ENCODE measurements at regions not wholly inside any gene's neighbourhood (a gene's known extent, or its start where the extent isn't known, plus 50 kb on each side); places are given as distances from the start of the nearest gene placed in this dataset.

- TF ChIP-seq POLR2AphosphoS5 (IDR thresholded peaks at IDR 0.05; ENCODE audit: low read depth, low read length) (no peak), FOXP2 (optimal IDR thresholded peaks at IDR 0.05; ENCODE audit: borderline replicate concordance, extremely low read depth, extremely low read length, insufficient read depth) (no peak), SIN3A (IDR thresholded peaks at IDR 0.05; ENCODE audit: borderline replicate concordance, insufficient read depth, low read length) (no peak), TAF1 (IDR thresholded peaks at IDR 0.05; ENCODE audit: borderline replicate concordance, insufficient read depth, low read length) (no peak)
- TF ChIP-seq, protein P1, sequence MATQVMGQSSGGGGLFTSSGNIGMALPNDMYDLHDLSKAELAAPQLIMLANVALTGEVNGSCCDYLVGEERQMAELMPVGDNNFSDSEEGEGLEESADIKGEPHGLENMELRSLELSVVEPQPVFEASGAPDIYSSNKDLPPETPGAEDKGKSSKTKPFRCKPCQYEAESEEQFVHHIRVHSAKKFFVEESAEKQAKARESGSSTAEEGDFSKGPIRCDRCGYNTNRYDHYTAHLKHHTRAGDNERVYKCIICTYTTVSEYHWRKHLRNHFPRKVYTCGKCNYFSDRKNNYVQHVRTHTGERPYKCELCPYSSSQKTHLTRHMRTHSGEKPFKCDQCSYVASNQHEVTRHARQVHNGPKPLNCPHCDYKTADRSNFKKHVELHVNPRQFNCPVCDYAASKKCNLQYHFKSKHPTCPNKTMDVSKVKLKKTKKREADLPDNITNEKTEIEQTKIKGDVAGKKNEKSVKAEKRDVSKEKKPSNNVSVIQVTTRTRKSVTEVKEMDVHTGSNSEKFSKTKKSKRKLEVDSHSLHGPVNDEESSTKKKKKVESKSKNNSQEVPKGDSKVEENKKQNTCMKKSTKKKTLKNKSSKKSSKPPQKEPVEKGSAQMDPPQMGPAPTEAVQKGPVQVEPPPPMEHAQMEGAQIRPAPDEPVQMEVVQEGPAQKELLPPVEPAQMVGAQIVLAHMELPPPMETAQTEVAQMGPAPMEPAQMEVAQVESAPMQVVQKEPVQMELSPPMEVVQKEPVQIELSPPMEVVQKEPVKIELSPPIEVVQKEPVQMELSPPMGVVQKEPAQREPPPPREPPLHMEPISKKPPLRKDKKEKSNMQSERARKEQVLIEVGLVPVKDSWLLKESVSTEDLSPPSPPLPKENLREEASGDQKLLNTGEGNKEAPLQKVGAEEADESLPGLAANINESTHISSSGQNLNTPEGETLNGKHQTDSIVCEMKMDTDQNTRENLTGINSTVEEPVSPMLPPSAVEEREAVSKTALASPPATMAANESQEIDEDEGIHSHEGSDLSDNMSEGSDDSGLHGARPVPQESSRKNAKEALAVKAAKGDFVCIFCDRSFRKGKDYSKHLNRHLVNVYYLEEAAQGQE (IDR thresholded peaks at IDR 0.05; ENCODE audit: insufficient read depth in 1 of 2, low read depth in 2 of 2, low read length in 2 of 2): no peak
Measured at GRCh38 chr12:45540661-45541341, 188.7 kb upstream of the ARID2 start.

DNA sequence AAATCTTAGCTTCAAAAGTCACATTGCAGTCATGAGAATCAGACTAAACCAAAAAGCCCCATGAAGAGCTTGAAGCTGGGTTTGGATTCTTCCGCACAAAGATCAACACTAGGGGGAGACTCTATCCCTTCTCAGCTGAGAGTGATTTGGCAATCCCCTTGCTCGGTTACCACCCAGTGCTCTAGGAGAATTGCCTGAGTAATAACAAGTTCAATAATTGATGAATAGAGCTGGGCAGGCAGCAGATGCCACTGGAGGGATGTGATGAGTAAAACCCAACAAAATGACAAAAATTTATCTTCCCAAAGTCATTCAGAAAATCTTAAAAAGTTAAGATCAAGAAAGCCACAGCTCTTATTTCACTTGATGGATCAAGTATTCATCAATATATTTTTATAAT is 185.6 kb upstream of the ARID2 start:
- no peak for TF ChIP-seq POLR2AphosphoS5 (IDR thresholded peaks at IDR 0.05; ENCODE audit: low read depth, low read length)
- no peak for TF ChIP-seq FOXP2 (optimal IDR thresholded peaks at IDR 0.05; ENCODE audit: borderline replicate concordance, extremely low read depth, extremely low read length, insufficient read depth)
- TF ChIP-seq, protein P1 (IDR thresholded peaks at IDR 0.05; ENCODE audit: insufficient read depth in 1 of 2, low read depth in 2 of 2, low read length in 2 of 2): no peak
- TF ChIP-seq TAF1 (IDR thresholded peaks at IDR 0.05; ENCODE audit: borderline replicate concordance, insufficient read depth, low read length): no peak
- TF ChIP-seq SIN3A (IDR thresholded peaks at IDR 0.05; ENCODE audit: borderline replicate concordance, insufficient read depth, low read length): no peak

DNA sequence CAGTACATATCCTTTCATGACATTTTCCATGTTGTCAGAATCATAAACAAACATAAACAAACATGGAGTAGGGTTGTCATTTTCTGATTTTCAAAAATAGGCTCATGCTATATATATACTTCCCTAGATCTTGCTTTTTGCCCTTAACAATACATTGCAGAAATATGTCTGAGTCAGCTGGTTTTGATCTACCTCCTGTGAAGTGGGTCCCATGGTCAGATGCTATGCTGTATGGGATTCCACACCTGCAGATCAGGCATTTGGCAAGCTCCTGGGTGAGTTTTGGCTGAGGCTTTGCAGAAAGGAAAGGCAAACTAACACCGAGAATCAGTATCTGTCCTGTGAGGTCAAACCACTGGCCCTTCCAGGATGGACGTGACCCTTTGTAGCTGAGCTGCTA is 183.0 kb upstream of the ARID2 start:
- TF ChIP-seq SIN3A (IDR thresholded peaks at IDR 0.05; ENCODE audit: borderline replicate concordance, insufficient read depth, low read length) (no peak), FOXP2 (optimal IDR thresholded peaks at IDR 0.05; ENCODE audit: borderline replicate concordance, extremely low read depth, extremely low read length, insufficient read depth) (no peak), POLR2AphosphoS5 (IDR thresholded peaks at IDR 0.05; ENCODE audit: low read depth, low read length) (no peak), TAF1 (IDR thresholded peaks at IDR 0.05; ENCODE audit: borderline replicate concordance, insufficient read depth, low read length) (no peak)
- TF ChIP-seq, protein P1 (IDR thresholded peaks at IDR 0.05; ENCODE audit: insufficient read depth in 1 of 2, low read depth in 2 of 2, low read length in 2 of 2): no peak

DNA sequence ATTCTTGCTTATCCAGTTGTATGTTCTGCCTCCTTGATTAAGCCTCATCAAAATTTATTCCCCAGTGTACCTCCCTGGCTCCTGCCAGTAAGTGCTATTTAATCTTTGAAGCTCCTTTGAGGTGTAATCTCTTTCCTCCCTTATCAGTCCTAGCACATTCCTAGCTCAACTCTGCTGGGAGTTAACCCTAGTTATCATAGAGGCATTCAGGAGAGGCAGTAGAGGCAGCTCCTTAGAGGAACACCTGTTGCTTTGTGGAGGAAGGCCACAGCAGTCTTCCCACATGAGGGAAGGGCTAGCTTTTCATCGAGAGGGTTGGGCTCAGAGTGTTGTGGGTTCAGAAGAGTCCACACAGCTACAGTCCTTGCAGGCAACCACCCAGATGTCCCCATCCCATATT is 182.4 kb upstream of the ARID2 start:
- no peak for TF ChIP-seq FOXP2 (optimal IDR thresholded peaks at IDR 0.05; ENCODE audit: borderline replicate concordance, extremely low read depth, extremely low read length, insufficient read depth)
- TF ChIP-seq, protein P1 (IDR thresholded peaks at IDR 0.05; ENCODE audit: insufficient read depth in 1 of 2, low read depth in 2 of 2, low read length in 2 of 2): no peak
- TF ChIP-seq TAF1 (IDR thresholded peaks at IDR 0.05; ENCODE audit: borderline replicate concordance, insufficient read depth, low read length): no peak
- TF ChIP-seq POLR2AphosphoS5 (IDR thresholded peaks at IDR 0.05; ENCODE audit: low read depth, low read length): no peak
- no peak for TF ChIP-seq SIN3A (IDR thresholded peaks at IDR 0.05; ENCODE audit: borderline replicate concordance, insufficient read depth, low read length)

Measured in PFSK-1 (cell line).